ENCODE measurements at regions not wholly inside any gene's neighbourhood (a gene's known extent, or its start where the extent isn't known, plus 50 kb on each side); places are given as distances from the start of the nearest gene placed in this dataset.

DNA sequence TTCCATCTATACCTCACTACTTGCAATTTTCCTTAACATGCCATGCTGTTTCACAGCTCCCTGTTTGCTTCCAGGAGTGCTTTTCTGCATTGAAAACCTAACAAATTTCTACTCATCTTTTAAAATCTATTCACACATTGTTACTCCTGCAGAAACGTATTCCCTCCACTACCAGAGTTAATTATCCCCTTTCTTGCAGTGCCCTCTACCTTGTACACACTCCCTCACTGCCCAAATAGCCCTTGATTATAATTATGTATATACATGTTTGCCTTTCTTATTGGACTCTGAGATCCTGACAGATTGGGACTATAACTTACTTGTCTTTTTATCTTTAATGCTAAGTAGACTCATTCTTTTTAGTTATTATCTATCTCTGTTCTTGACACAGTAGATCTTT, 325.0 kb downstream of the OXSM start:
- TF ChIP-seq, protein P1, sequence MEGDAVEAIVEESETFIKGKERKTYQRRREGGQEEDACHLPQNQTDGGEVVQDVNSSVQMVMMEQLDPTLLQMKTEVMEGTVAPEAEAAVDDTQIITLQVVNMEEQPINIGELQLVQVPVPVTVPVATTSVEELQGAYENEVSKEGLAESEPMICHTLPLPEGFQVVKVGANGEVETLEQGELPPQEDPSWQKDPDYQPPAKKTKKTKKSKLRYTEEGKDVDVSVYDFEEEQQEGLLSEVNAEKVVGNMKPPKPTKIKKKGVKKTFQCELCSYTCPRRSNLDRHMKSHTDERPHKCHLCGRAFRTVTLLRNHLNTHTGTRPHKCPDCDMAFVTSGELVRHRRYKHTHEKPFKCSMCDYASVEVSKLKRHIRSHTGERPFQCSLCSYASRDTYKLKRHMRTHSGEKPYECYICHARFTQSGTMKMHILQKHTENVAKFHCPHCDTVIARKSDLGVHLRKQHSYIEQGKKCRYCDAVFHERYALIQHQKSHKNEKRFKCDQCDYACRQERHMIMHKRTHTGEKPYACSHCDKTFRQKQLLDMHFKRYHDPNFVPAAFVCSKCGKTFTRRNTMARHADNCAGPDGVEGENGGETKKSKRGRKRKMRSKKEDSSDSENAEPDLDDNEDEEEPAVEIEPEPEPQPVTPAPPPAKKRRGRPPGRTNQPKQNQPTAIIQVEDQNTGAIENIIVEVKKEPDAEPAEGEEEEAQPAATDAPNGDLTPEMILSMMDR (IDR thresholded peaks at IDR 0.05; ENCODE audit: low read depth, low read length), result no peak
- TF ChIP-seq EZH2phosphoT487 (IDR thresholded peaks at IDR 0.05; ENCODE audit: low read depth), result no peak

Data from OCI-LY3 (cell line).